OCI-LY7 (cell line): ENCODE measurements at regions not wholly inside any gene's neighbourhood (a gene's known extent, or its start where the extent isn't known, plus 50 kb on each side); places are given as distances from the start of the nearest gene placed in this dataset.

ENCODE experiments used
- BruUV-seq: library from RNA; stranded (reverse); fragments of 400-500 nt; replicated peaks from 2 replicates; lab custom pipeline; 2021; lab: Mats Ljungman, UMichigan
- CTCF ChIA-PET: fragments of 300-600 bp; sonication (Branson Sonifier 250); formaldehyde crosslinking; loops from one replicate; lab custom pipeline; 2022; ENCODE audit warnings: antibody characterized with exemption; ENCODE audit not compliant: unreplicated experiment; lab: Charles Lee
- POLR2A ChIA-PET: fragments of 300-600 bp; sonication (Branson Sonifier 250); formaldehyde crosslinking; loops from one replicate; lab custom pipeline; 2022; ENCODE audit warnings: antibody characterized with exemption; lab: Charles Lee
- DNase-seq: peaks from one replicate; pipeline ENCODE4 v3.0.0-alpha.2; 2015; ENCODE audit warnings: low spot score
- H2AFZ ChIP-seq: fragments of 200-600 bp; sonication (generic), shearing (Covaris generic); 2 replicates; pipeline ENCODE4 v1.6.1; 2014; ENCODE audit warnings: mild to moderate bottlenecking, antibody characterized with exemption, low read length, moderate library complexity
- H3K27ac ChIP-seq: fragments of 200-600 bp; sonication (generic); 2 replicates; pipeline ENCODE4 v1.5.1; 2014; ENCODE audit warnings: mixed run types, low read depth, mild to moderate bottlenecking, moderate library complexity, low read length, inconsistent platforms; ENCODE audit not compliant: poor library complexity, severe bottlenecking
- H3K36me3 ChIP-seq: fragments of 200-600 bp; sonication (generic); 2 replicates; pipeline ENCODE4 v1.6.1; 2014; ENCODE audit warnings: mild to moderate bottlenecking, antibody characterized with exemption, low read length, moderate library complexity, mixed read lengths; ENCODE audit not compliant: insufficient read depth
- H3K4me1 ChIP-seq: fragments of 200-600 bp; sonication (generic); 2 replicates; pipeline ENCODE4 v1.5.1; 2014; ENCODE audit warnings: mild to moderate bottlenecking, low read length; ENCODE audit not compliant: insufficient read depth, poor library complexity, severe bottlenecking
- H3K4me2 ChIP-seq: fragments of 200-600 bp; sonication (generic); 2 replicates; pipeline ENCODE4 v1.6.1; 2014; ENCODE audit warnings: mild to moderate bottlenecking, low read length
- H3K4me3 ChIP-seq: fragments of 200-600 bp; sonication (generic); 2 replicates; pipeline ENCODE4 v1.5.1; 2014; ENCODE audit warnings: mild to moderate bottlenecking, low read depth, low read length; ENCODE audit not compliant: poor library complexity, severe bottlenecking
- H3K79me2 ChIP-seq: fragments of 200-600 bp; sonication (generic); 2 replicates; pipeline ENCODE4 v1.6.1; 2016; ENCODE audit warnings: low read depth, mild to moderate bottlenecking, low read length, moderate library complexity, mixed read lengths; ENCODE audit not compliant: insufficient read depth
- H3K9me2 ChIP-seq: fragments of 200-600 bp; sonication (generic); 2 replicates; pipeline ENCODE4 v1.6.1; 2016; ENCODE audit warnings: mild to moderate bottlenecking, low read length, mixed read lengths; ENCODE audit not compliant: insufficient read depth
- H3K9me3 ChIP-seq: fragments of 200-600 bp; sonication (generic); 2 replicates; pipeline ENCODE4 v1.6.1; 2014; ENCODE audit warnings: mild to moderate bottlenecking, mixed run types, low read length, mixed read lengths
- H4K20me1 ChIP-seq: fragments of 200-600 bp; sonication (generic); 2 replicates; pipeline ENCODE4 v1.6.1; 2014; ENCODE audit warnings: mild to moderate bottlenecking, antibody characterized with exemption, low read length, moderate library complexity, mixed read lengths; ENCODE audit not compliant: insufficient read depth
- EZH2phosphoT487 ChIP-seq: fragments of 200-600 bp; sonication (generic); IDR thresholded peaks from 2 replicates; pipeline ENCODE4 v1.6.1; 2018; ENCODE audit warnings: low read depth, borderline replicate concordance, mild to moderate bottlenecking, mixed run types, antibody characterized with exemption, low read length, moderate library complexity, mixed read lengths
- intact Hi-C: fragments of 100-400 bp; cut with micrococcal nuclease; formaldehyde crosslinking; loops from one replicate; pipeline ENCODE4 v1.10.0; 2022; ENCODE audit not compliant: unreplicated experiment
- TF ChIP-seq, protein P1 (sequence below): fragments of 200-600 bp; sonication (generic); conservative IDR thresholded peaks from 2 replicates; pipeline ENCODE4 v1.5.1; 2014; ENCODE audit warnings: mild to moderate bottlenecking, antibody characterized with exemption, low read length, moderate library complexity, mixed read lengths

DNA sequence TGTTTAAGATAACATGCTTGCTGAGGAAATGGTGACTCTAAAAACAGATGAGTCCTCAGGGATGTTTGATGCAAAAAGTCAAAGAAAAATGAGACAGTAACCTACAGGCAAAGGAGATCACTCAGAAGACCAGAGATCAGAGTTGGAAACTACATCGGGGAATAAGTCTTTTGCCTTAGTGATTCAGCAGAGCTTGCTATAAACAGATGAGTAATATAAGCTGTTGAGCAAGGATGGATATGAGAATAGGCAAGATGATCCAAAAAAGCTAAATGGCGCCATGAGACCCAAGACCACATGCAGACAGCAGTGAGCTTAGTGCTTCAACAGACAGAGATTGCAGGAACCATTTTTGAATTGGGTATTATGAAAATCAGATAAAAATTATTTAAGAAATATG is 168.6 kb downstream of the POSTN start:
- Histone ChIP-seq H3K4me3 (no peak overlapping the region), H3K79me2 (no peaks in the 10 kb centered on the region), H3K36me3 (no peaks in the 10 kb centered on the region), H2AFZ (no peak overlapping the region), H3K9me2 (no peaks in the 10 kb centered on the region), H4K20me1 (no peaks in the 10 kb centered on the region), H3K4me2 (no peak overlapping the region), H3K4me1 (no peaks in the 10 kb centered on the region), H3K27ac (no peak overlapping the region), H3K9me3 (no peaks in the 10 kb centered on the region)
- TF ChIP-seq EZH2phosphoT487 = no peak
- TF ChIP-seq, protein P1, sequence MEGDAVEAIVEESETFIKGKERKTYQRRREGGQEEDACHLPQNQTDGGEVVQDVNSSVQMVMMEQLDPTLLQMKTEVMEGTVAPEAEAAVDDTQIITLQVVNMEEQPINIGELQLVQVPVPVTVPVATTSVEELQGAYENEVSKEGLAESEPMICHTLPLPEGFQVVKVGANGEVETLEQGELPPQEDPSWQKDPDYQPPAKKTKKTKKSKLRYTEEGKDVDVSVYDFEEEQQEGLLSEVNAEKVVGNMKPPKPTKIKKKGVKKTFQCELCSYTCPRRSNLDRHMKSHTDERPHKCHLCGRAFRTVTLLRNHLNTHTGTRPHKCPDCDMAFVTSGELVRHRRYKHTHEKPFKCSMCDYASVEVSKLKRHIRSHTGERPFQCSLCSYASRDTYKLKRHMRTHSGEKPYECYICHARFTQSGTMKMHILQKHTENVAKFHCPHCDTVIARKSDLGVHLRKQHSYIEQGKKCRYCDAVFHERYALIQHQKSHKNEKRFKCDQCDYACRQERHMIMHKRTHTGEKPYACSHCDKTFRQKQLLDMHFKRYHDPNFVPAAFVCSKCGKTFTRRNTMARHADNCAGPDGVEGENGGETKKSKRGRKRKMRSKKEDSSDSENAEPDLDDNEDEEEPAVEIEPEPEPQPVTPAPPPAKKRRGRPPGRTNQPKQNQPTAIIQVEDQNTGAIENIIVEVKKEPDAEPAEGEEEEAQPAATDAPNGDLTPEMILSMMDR = no peak
- ChIA-PET CTCF (no interaction called here), POLR2A (interaction anchor here (1.2 kb wide), 1 partner anchor 26 kb away, joined by 3 read pairs; no protein-coding TSS in a partner anchor)
- no peak for DNase-seq
- no TSS peak for BruUV-seq
- intact Hi-C loops = no loop called here

DNA sequence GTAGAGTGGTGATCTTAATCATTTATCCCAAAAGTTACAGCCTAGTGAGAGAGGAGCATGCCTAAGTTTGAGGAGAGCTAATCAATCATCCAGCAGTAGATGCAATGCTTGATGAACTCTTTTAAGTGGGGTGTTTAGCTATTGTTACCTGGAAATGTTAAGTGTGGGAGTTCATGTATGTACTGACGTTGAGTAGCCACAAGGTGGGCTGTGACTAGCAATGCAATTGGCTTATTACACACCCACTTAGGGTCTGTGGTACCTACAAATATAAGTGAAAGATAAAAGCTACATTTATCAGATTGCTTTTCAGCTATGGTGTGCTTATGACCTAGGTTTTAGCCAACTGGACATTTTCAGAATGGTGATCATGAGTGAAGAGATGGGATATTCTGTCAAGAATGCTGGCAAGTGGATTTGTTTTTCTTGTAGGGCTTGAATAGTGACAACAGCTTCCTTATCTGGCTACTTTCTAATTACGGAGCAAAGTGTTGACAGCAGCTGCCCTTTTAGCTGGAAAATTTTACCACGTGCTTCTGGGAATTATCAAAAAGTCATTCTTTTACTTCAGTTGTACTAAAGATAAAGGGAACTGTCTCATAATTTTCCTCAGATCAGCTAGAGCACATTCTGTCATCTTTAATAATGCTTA is 170.6 kb downstream of the POSTN start:
- CTCF ChIA-PET = no interaction called here
- intact Hi-C loops = no loop called here
- no peaks in the 10 kb centered on the region for H3K36me3 ChIP-seq

DNA sequence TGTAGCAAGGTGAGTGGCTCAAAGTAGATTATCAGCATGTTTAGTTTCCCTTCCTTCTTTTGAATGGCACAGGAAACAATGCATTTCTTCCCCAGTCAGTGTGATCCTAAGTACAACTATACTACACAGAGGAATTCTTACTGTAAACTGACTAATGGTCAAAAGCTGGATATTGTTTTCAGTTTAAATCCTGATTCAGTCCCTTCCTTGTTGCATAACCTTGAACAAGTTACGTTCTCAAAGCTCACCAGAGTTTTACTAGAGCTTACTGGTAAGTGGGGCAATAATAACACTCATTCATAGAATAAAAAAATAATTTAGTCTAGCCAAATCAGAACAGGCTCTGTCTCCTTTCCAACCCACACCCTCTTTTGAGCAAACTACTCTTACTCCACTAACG is 180.1 kb downstream of the POSTN start:
- Histone ChIP-seq H3K27ac (no peak overlapping the region), H3K79me2 (no peaks in the 10 kb centered on the region), H3K4me3 (no peak overlapping the region), H3K4me2 (no peak overlapping the region), H3K9me2 (no peaks in the 10 kb centered on the region), H4K20me1 (no peaks in the 10 kb centered on the region), H3K4me1 (no peaks in the 10 kb centered on the region), H3K36me3 (no peaks in the 10 kb centered on the region), H3K9me3 (no peaks in the 10 kb centered on the region), H2AFZ (no peak overlapping the region)
- ChIA-PET POLR2A (no interaction called here), CTCF (no interaction called here)
- BruUV-seq = no TSS peak
- intact Hi-C loops = no loop called here
- no peak for DNase-seq
- no peak for TF ChIP-seq EZH2phosphoT487
- TF ChIP-seq, protein P1 = no peak

More for the DNA sequence above, 170.6 kb downstream of the POSTN start:
- Histone ChIP-seq H3K79me2 (no peaks in the 10 kb centered on the region), H3K4me1 (no peaks in the 10 kb centered on the region), H3K4me2 (no peak overlapping the region), H2AFZ (no peak overlapping the region), H3K27ac (no peak overlapping the region), H4K20me1 (no peaks in the 10 kb centered on the region), H3K4me3 (no peak overlapping the region), H3K9me3 (no peaks in the 10 kb centered on the region), H3K9me2 (no peaks in the 10 kb centered on the region)
- peak; percentile 1 for DNase-seq
- POLR2A ChIA-PET = no interaction called here
- no TSS peak for BruUV-seq
- TF ChIP-seq EZH2phosphoT487 = no peak
- TF ChIP-seq, protein P1 = peak; percentile 43
